Thymus (tissue), 11 donors: ENCODE measurements at regions not wholly inside any gene's neighbourhood (a gene's known extent, or its start where the extent isn't known, plus 50 kb on each side); places are given as distances from the start of the nearest gene placed in this dataset.

Experiments
- DNase-seq, 9 donors: peaks; one replicate each; pipeline ENCODE4 v3.0.0-alpha.2; 2013; ENCODE audit warnings: low spot score in 9 of 9, low read depth in 6 of 9, missing footprints in 1 of 9
- H3K27ac ChIP-seq, 2 donors: one replicate each; pipeline ENCODE4 v1.5.1; 2013; ENCODE audit warnings: control low read depth in 1 of 2, low read depth in 1 of 2, low read length in 1 of 2, mild to moderate bottlenecking in 1 of 2, moderate library complexity in 1 of 2
- H3K27me3 ChIP-seq, 2 donors: one replicate each; pipeline ENCODE4 v1.5.1; 2013; ENCODE audit warnings: low read length in 1 of 2; ENCODE audit not compliant: control insufficient read depth in 2 of 2, insufficient read depth in 1 of 2
- H3K36me3 ChIP-seq, 2 donors: one replicate each; pipeline ENCODE4 v1.5.1; 2013; ENCODE audit warnings: low read length in 1 of 2, mild to moderate bottlenecking in 1 of 2, moderate library complexity in 1 of 2; ENCODE audit not compliant: control insufficient read depth in 2 of 2, insufficient read depth in 2 of 2
- H3K4me1 ChIP-seq, 2 donors: one replicate each; pipeline ENCODE4 v1.5.1; 2013; ENCODE audit warnings: low read length in 2 of 2; ENCODE audit not compliant: control insufficient read depth in 2 of 2, insufficient read depth in 2 of 2
- H3K4me3 ChIP-seq, 2 donors: one replicate each; pipeline ENCODE4 v1.5.1; 2013; ENCODE audit warnings: low read length in 2 of 2, control low read depth in 1 of 2, mild to moderate bottlenecking in 1 of 2
- H3K9me3 ChIP-seq, 2 donors: one replicate each; pipeline ENCODE4 v1.5.1; 2013; ENCODE audit warnings: low read length in 1 of 2, mild to moderate bottlenecking in 1 of 2; ENCODE audit not compliant: control insufficient read depth in 2 of 2, insufficient read depth in 1 of 2
- WGBS: extraction: QIAGEN DNeasy Blood & Tissue Kit; methylation state at CpG from one replicate; pipeline ENCODE4 v1.1.7; 2013; 5-methylcytosine and 5-hydroxymethylcytosine counted together
- donor health status: healthy.

GRCh38 chr5:2995035-2995434 lies 243.6 kb upstream of the IRX2 start:
- no peaks in the 10 kb centered on the region for H3K4me1 ChIP-seq
- H3K9me3 ChIP-seq = no peaks in the 10 kb centered on the region
- 94% methylated on average over 5 of the region's 5 CpGs for WGBS
- no peak for DNase-seq
- H3K27me3 ChIP-seq = no peaks in the 10 kb centered on the region
- H3K27ac ChIP-seq = no peak overlapping the region
- H3K36me3 ChIP-seq = no peaks in the 10 kb centered on the region
- no peak overlapping the region for H3K4me3 ChIP-seq

GRCh38 chr5:2993771-2994170 lies 242.3 kb upstream of the IRX2 start:
- WGBS = 96% methylated on average over 5 of the region's 5 CpGs
- H3K27ac ChIP-seq = no peak overlapping the region
- DNase-seq = no peak

GRCh38 chr5:2993301-2993700 lies 241.8 kb upstream of the IRX2 start:
- Histone ChIP-seq H3K9me3 (no peaks in the 10 kb centered on the region), H3K27me3 (no peaks in the 10 kb centered on the region), H3K4me3 (no peak overlapping the region), H3K27ac (no peak overlapping the region), H3K36me3 (no peaks in the 10 kb centered on the region), H3K4me1 (no peaks in the 10 kb centered on the region)
- DNase-seq = no peak
- WGBS = 82% methylated on average over 10 of the region's 10 CpGs

More at GRCh38 chr5:2993771-2994170, 242.3 kb upstream of the IRX2 start:
- H3K4me3 ChIP-seq = no peak overlapping the region
- no peaks in the 10 kb centered on the region for H3K9me3 ChIP-seq
- H3K27me3 ChIP-seq = no peaks in the 10 kb centered on the region
- H3K36me3 ChIP-seq = no peaks in the 10 kb centered on the region
- no peaks in the 10 kb centered on the region for H3K4me1 ChIP-seq

GRCh38 chr5:2992806-2993205 lies 241.3 kb upstream of the IRX2 start:
- no peak for DNase-seq
- no peak overlapping the region for H3K27ac ChIP-seq
- H3K4me3 ChIP-seq = no peak overlapping the region
- no peaks in the 10 kb centered on the region for H3K9me3 ChIP-seq
- H3K36me3 ChIP-seq = no peaks in the 10 kb centered on the region
- no peaks in the 10 kb centered on the region for H3K27me3 ChIP-seq
- 94% methylated on average over 4 of the region's 4 CpGs for WGBS
- no peaks in the 10 kb centered on the region for H3K4me1 ChIP-seq

GRCh38 chr5:2991884-2992283 lies 240.4 kb upstream of the IRX2 start:
- Histone ChIP-seq H3K27me3 (no peaks in the 10 kb centered on the region), H3K27ac (no peak overlapping the region), H3K9me3 (no peaks in the 10 kb centered on the region), H3K36me3 (no peaks in the 10 kb centered on the region), H3K4me1 (no peaks in the 10 kb centered on the region), H3K4me3 (no peak overlapping the region)
- DNase-seq = no peak
- 83% methylated on average over 10 of the region's 10 CpGs for WGBS

- Histone ChIP-seq H3K27ac (no peak overlapping the region), H3K4me1 (no peaks in the 10 kb centered on the region), H3K4me3 (no peak overlapping the region), H3K9me3 (peaks cover 0 to 4% of the 10 kb centered on the region in 2 donors), H3K27me3 (no peaks in the 10 kb centered on the region), H3K36me3 (no peaks in the 10 kb centered on the region)
- no peak for DNase-seq
- 51% methylated on average over 8 of the region's 8 CpGs for WGBS
Observed at GRCh38 chr5:2989517-2989916, 238.0 kb upstream of the IRX2 start.

- Histone ChIP-seq H3K36me3 (no peaks in the 10 kb centered on the region), H3K4me3 (no peak overlapping the region), H3K27ac (no peak overlapping the region), H3K27me3 (no peaks in the 10 kb centered on the region), H3K4me1 (no peaks in the 10 kb centered on the region), H3K9me3 (peaks cover 1 to 8% of the 10 kb centered on the region in 2 donors)
- no peak for DNase-seq
- WGBS = 89% methylated on average over 5 of the region's 5 CpGs
Observed at GRCh38 chr5:2986301-2986700, 234.8 kb upstream of the IRX2 start.

GRCh38 chr5:2985718-2986117 lies 234.2 kb upstream of the IRX2 start:
- H3K4me1 ChIP-seq = no peaks in the 10 kb centered on the region
- no peak for DNase-seq
- no peaks in the 10 kb centered on the region for H3K27me3 ChIP-seq
- no peak overlapping the region for H3K4me3 ChIP-seq
- no peaks in the 10 kb centered on the region for H3K36me3 ChIP-seq
- H3K9me3 ChIP-seq = peaks cover 1 to 8% of the 10 kb centered on the region in 2 donors
- H3K27ac ChIP-seq = no peak overlapping the region
- WGBS = 89% methylated on average over 3 of the region's 3 CpGs

GRCh38 chr5:2983583-2984300 lies 232.3 kb upstream of the IRX2 start:
- H3K4me1 ChIP-seq = no peaks in the 10 kb centered on the region
- peaks cover 1 to 8% of the 10 kb centered on the region in 2 donors for H3K9me3 ChIP-seq
- no peaks in the 10 kb centered on the region for H3K27me3 ChIP-seq
- 83% methylated on average over 13 of the region's 13 CpGs for WGBS
- DNase-seq = no peak
- H3K36me3 ChIP-seq = no peaks in the 10 kb centered on the region
- no peak overlapping the region for H3K27ac ChIP-seq
- H3K4me3 ChIP-seq = no peak overlapping the region
